CD4-positive, alpha-beta T cell treated with Interleukin-1 beta for 1 hour (primary cell): ENCODE measurements at regions not wholly inside any gene's neighbourhood (a gene's known extent, or its start where the extent isn't known, plus 50 kb on each side); places are given as distances from the start of the nearest gene placed in this dataset.
"Not testable (repeated sequence)": the region's sequence is repeated elsewhere in the genome, so short reads cannot be mapped to it uniquely, and the experiment has no call there.

Experiments
- DNase-seq, 2 donors: peaks; one replicate each; pipeline ENCODE4 v3.0.0-alpha.2; 2020 to 2022

DNA sequence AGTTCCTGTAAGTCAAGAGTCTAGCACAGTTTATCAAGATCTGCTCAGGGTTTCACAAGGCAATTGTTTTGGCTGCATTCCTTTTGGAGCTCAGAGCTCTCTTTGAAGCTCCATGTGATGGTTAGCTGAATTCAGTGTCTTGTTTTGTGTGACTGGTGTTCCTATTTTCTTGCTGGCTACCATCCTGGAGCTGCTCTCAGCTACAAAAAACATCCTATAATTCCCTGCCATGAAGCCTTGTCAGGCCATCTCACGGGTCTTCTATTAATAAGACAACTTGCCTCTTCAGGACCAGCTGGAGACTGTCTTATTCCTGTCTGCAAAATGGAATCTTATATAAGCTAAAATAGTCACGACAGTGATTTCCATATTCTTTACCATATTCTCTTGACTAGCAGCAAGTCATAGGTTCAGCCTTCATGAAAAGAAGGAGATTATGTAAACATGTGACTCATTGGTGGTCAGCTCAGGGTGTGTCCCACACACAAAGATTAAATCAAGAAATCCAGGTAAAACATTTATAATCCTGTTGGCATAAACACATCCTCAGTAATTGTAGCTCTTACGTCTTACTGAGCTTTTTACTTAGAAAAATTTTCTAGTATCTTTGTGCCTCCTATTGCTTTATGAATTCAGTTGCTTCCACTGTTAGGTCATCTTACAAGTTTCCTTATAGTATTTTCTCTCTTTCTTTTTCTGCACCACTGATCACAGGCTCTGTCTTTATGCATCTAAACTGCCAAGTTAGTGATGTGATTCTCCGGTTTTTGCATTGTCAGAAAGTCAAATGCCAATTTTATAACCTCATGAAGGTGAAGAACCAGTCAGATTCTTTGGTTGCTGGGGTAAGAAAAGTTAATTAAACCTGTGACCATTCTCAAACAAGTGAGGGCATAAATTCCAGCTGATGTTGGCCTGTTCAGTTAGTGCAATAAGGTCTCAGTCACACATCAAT lies 378.5 kb upstream of the MGAT4C start:
- DNase-seq: no peak

- DNase-seq: no peak
Measured at GRCh38 chr12:86627001-86627400, 370.8 kb upstream of the MGAT4C start.

DNA sequence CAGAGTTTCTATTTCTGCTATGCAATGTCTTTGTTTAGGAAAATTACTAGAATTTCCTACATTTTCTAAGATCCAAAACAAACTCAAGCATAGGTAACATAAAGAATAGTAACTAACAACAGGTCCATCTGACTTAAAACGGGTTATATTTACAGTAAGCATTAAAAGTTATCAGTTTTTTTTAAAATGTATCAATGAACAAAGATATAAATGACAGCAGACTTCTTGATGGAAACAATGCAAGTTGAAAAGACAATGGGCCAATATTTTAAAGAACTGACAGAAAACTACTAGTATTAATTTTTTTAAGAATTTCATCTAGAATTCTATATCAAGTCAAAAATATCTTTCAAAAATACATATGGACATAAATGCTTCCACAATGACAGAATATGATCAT lies 367.1 kb upstream of the MGAT4C start:
- no peak for DNase-seq

DNA sequence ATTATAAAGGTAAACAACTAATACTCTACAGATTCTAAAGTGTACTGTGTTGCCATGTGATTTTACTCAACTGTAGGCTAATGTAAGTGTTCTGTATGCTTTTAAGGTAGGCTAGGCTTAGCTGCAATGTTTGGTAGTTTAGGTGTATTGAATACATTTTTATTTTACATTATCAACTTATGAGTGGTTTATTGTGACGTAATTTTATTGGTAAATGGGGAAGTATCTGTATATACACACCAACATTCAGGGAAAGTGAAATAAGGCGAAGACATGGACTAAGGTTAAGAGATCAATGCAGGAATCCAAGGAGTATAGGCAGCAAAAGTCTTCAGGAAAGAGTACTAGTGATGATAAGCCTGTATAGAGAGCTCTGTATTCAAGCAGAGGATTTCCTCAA lies 365.8 kb upstream of the MGAT4C start:
- DNase-seq: no peak

DNA sequence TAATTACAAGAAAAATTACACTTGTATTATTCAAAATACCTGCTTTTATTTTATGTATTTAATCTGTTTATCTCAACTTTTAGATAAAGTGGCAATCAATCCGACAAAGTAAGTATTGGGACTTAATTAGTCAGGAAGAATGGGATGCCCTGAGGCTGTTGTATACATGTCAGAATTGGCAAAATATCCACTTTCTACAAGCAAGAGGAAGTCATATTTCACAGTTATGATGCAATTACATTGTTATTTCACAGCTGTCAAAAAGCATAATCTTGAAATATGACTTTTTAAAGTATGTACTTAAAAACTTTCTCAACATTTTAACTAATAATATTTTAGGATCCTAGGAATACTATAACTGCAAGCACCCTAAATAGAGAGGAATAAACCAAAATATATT lies 357.1 kb upstream of the MGAT4C start:
- no peak for DNase-seq

- no peak for DNase-seq
Measured at GRCh38 chr12:86608638-86609037, 352.4 kb upstream of the MGAT4C start.

- no peak for DNase-seq
Measured at GRCh38 chr12:86601550-86602308, 345.5 kb upstream of the MGAT4C start.

GRCh38 chr12:86600664-86601231 lies 344.6 kb upstream of the MGAT4C start:
- no peak for DNase-seq

- no peak for DNase-seq
Measured at GRCh38 chr12:86597431-86597830, 341.2 kb upstream of the MGAT4C start.

DNA sequence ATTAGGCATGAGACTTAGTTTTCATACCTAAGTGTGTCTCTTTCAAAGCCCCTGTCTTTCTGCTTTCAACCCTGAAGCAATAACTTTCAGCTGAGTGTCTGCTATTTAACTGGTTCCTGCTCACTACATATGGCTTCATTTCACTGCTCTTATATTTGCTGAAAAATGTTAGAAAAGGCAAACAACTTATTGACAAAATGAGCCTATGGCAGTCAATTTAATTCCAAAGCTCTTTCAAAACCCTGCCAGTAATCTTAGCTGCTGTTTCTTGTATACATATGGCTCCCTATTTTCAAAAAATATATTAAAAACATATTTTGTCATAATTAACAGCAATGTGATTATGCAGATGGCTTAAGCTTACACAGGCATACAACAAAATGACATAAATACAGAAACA lies 334.1 kb upstream of the MGAT4C start:
- no peak for DNase-seq

DNA sequence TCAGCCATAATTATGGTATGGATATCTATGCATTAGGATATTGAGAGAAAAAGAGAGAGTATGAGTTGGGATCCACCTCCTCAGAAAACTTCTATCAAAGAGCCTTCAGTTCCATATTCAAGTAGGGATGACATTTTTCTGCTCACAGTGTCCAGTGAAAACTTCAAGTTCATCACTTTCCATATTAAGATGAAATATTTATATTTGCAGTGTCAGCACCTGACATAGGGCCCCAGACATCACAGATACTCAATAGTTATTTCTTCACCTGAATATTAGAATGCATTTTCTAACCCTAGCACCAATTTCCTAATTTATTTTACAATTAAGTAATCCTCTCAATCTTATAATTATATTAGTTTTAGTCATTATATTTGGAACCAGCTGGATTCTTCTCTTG lies 318.0 kb upstream of the MGAT4C start:
- DNase-seq: no peak

GRCh38 chr12:86572455-86572854 lies 316.3 kb upstream of the MGAT4C start:
- no peak for DNase-seq

GRCh38 chr12:86565038-86565437 lies 308.8 kb upstream of the MGAT4C start:
- DNase-seq: no peak

- not testable (repeated sequence) for DNase-seq
Measured at GRCh38 chr12:86555491-86555890, 299.3 kb upstream of the MGAT4C start.

DNA sequence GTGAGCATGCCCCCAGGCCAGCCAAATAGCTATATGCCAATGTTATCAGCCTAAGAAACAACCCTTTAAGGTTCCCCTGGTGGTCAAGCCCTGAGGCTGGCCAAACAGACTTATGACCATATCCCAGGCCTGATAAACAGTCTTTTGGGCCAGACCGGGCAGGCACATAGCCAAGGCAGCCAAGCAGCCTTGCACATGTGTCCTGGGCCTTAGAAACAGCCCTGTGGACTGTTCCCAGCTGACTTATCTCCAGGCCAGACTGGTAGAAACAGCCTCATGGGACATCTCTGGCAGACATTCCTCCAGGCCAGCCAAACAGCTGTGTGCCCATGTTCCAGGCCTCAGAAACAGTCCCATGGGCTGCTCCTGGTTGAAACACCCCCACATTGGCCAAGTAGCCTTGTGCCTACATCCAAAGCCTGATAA lies 295.0 kb upstream of the MGAT4C start:
- DNase-seq: no peak

- DNase-seq: no peak
Measured at GRCh38 chr12:86550218-86551145, 294.3 kb upstream of the MGAT4C start.

DNA sequence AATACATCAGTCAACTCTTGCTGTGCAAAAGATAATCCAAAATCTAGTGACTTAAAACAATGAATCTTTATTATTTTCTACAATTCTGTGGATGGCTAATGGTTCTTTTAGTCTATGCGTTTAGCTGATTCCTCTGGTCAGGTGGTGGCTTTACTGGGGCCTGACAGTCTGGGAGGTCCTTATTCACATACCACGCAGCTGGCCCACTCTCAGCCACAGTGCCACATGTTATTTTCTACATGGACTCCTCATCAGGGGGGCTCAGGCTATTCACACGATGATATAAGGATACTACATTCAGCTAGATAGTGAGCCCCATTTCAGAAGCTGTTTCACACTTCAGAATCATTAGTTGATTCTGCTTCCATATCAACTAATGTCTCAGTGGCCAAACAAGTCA lies 287.5 kb upstream of the MGAT4C start:
- DNase-seq: no peak

- no peak for DNase-seq
Measured at GRCh38 chr12:86530996-86531655, 274.9 kb upstream of the MGAT4C start.

GRCh38 chr12:86526060-86526595 lies 269.9 kb upstream of the MGAT4C start:
- DNase-seq: no peak

DNA sequence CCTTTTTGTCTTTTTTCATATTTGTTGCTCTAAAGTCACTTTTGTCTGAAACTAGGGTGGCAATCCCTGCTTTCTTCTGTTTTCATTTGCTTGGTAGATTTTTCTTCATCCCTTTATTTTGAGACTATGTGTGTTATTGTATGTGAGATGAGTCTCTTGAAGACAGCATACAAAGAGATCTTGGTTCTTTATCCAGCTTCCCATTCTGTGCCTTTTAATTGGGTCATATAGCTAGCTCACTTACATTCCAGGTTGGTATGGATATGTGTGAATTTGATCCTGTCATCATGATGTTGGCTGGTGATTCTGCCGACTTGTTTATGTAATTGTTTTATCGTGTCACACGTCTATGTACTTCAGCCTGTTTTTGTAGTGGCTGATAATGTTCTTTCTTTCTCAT lies 267.7 kb upstream of the MGAT4C start:
- no peak for DNase-seq

- no peak for DNase-seq
Measured at GRCh38 chr12:86521870-86522269, 265.7 kb upstream of the MGAT4C start.

- DNase-seq: no peak
Measured at GRCh38 chr12:86513226-86513625, 257.0 kb upstream of the MGAT4C start.
